WTC11 (cell line): ENCODE measurements at regions not wholly inside any gene's neighbourhood (a gene's known extent, or its start where the extent isn't known, plus 50 kb on each side); places are given as distances from the start of the nearest gene placed in this dataset.

Experiments used
- ATAC-seq: fragments of 200-7000 bp; cut with Tn5 transposase; 2 replicates; pipeline ENCODE4 v1.10.0; 2021; ENCODE audit warnings: mild to moderate bottlenecking, moderate library complexity
- CTCF ChIA-PET: fragments of 300-600 bp; sonication (Branson Sonifier 250); formaldehyde crosslinking; loops from one replicate; lab custom pipeline; 2021; ENCODE audit warnings: antibody characterized with exemption; lab: Charles Lee
- POLR2A ChIA-PET: fragments of 350-600 bp; sonication (Branson Sonifier 250); formaldehyde crosslinking; loops from one replicate; lab custom pipeline; 2021; ENCODE audit warnings: antibody characterized with exemption; lab: Charles Lee
- DNase-seq: peaks from one replicate; pipeline ENCODE4 v3.0.0; 2021; ENCODE audit warnings: low spot score
- H3K27ac Mint-ChIP-seq: 2 replicates; pipeline ENCODE4 v1.8.0; 2021; ENCODE audit warnings: mixed read lengths
- H3K27me3 Mint-ChIP-seq: 2 replicates; pipeline ENCODE4 v1.8.0; 2021; ENCODE audit warnings: low read depth, mild to moderate bottlenecking, moderate library complexity, mixed read lengths
- H3K36me3 Mint-ChIP-seq: 2 replicates; pipeline ENCODE4 v1.8.0; 2021; ENCODE audit warnings: mixed read lengths
- H3K4me1 Mint-ChIP-seq: 2 replicates; pipeline ENCODE4 v1.8.0; 2022; ENCODE audit warnings: mixed read lengths
- H3K4me3 Mint-ChIP-seq: 2 replicates; pipeline ENCODE4 v1.8.0; 2021; ENCODE audit warnings: mild to moderate bottlenecking, moderate library complexity, mixed read lengths
- H3K9me3 Mint-ChIP-seq: 2 replicates; pipeline ENCODE4 v1.8.0; 2021; ENCODE audit warnings: mixed read lengths
- AFF4 ChIP-seq: sonication (generic); formaldehyde crosslinking; IDR thresholded peaks from 2 replicates; pipeline ENCODE4 v1.8.1; 2023; ENCODE audit warnings: mild to moderate bottlenecking, missing genetic modification reagents, borderline replicate concordance
- ATF2 ChIP-seq: sonication (generic); formaldehyde crosslinking; IDR thresholded peaks from 2 replicates; pipeline ENCODE4 v1.8.1; 2022; ENCODE audit warnings: low read depth, missing genetic modification reagents, borderline replicate concordance
- CREM ChIP-seq: sonication (generic); formaldehyde crosslinking; IDR thresholded peaks from 2 replicates; pipeline ENCODE4 v1.8.1; 2022; ENCODE audit warnings: mild to moderate bottlenecking, missing genetic modification reagents, moderate library complexity
- CTCF ChIP-seq: fragments of 200-600 bp; IDR thresholded peaks from 2 replicates; pipeline ENCODE4 v1.8.0; 2022; ENCODE audit warnings: antibody characterized with exemption
- MAX ChIP-seq: sonication (generic); formaldehyde crosslinking; IDR thresholded peaks from 2 replicates; pipeline ENCODE4 v1.8.0; 2022; ENCODE audit warnings: mild to moderate bottlenecking, missing genetic modification reagents
- NFE2L1 ChIP-seq: sonication (generic); formaldehyde crosslinking; IDR thresholded peaks from 2 replicates; pipeline ENCODE4 v1.8.1; 2023; ENCODE audit warnings: missing genetic modification reagents
- NR3C1 ChIP-seq: sonication (generic); formaldehyde crosslinking; conservative IDR thresholded peaks from 2 replicates; pipeline ENCODE4 v1.8.1; 2023; ENCODE audit warnings: low read depth, mild to moderate bottlenecking, missing genetic modification reagents
- PRDM15 ChIP-seq: sonication (generic); formaldehyde crosslinking; IDR thresholded peaks from 2 replicates; pipeline ENCODE4 v1.8.0; 2022; ENCODE audit warnings: missing genetic modification reagents
- PREB ChIP-seq: sonication (generic); formaldehyde crosslinking; IDR thresholded peaks from 2 replicates; pipeline ENCODE4 v1.8.1; 2022; ENCODE audit warnings: mild to moderate bottlenecking, missing genetic modification reagents, moderate library complexity, borderline replicate concordance
- ZMAT4 ChIP-seq: fragments of 250-450 bp; sonication (Bioruptor Pico); IDR thresholded peaks from 2 replicates; pipeline ENCODE4 v1.9.0; 2021; ENCODE audit warnings: mild to moderate bottlenecking
- ZNF138 ChIP-seq: sonication (generic); formaldehyde crosslinking; conservative IDR thresholded peaks from 2 replicates; pipeline ENCODE4 v1.8.1; 2022; ENCODE audit warnings: mild to moderate bottlenecking, moderate library complexity, missing genetic modification reagents
- ZNF396 ChIP-seq: fragments of 250-450 bp; sonication (Bioruptor Pico); IDR thresholded peaks from 2 replicates; pipeline ENCODE4 v1.8.0; 2021; ENCODE audit warnings: mild to moderate bottlenecking, moderate library complexity, borderline replicate concordance
- ZNF423 ChIP-seq: fragments of 250-450 bp; sonication (Bioruptor Pico); IDR thresholded peaks from 2 replicates; pipeline ENCODE4 v2.1.2; 2022; ENCODE audit warnings: mild to moderate bottlenecking, moderate library complexity

GRCh38 chr7:42686594-42687156, 225.2 kb downstream of the C7orf25 start:
- TF ChIP-seq ZNF423 (CRISPR knock-in tag) (peak; percentile 87), MAX (CRISPR knock-in tag) (no peak), PREB (no peak), NFE2L1 (CRISPR knock-in tag) (no peak), ZNF138 (CRISPR knock-in tag) (no peak)
- TF ChIP-seq, all 79 proteins: peak for 1
- CTCF ChIA-PET: interaction anchor here (1.8 to 2.0 kb wide), 3 partner anchors 59 to 746 kb away, joined by 4 to 10 read pairs (median 10); no protein-coding TSS in a partner anchor
- no peaks in the 10 kb centered on the region; the same call in 1 of the 2 replicates for H3K36me3 Mint-ChIP-seq
- peaks cover 57% of the 10 kb centered on the region for H3K4me1 Mint-ChIP-seq
- H3K4me3 Mint-ChIP-seq: peak overlapping the region; percentile 28; the same call in 1 of the 2 replicates
- H3K27me3 Mint-ChIP-seq: peaks cover 40% of the 10 kb centered on the region
- DNase-seq: peak; percentile 78
- ATAC-seq: peak; percentile 86
- POLR2A ChIA-PET: no interaction called here
- peaks cover 8% of the 10 kb centered on the region for H3K9me3 Mint-ChIP-seq
- H3K27ac Mint-ChIP-seq: no peak overlapping the region

GRCh38 chr7:42685911-42686310, 226.0 kb downstream of the C7orf25 start:
- Mint-ChIP-seq H3K27ac (peak overlapping the region; percentile 30; the same call in 1 of the 2 replicates), H3K4me3 (peak overlapping the region; percentile 7; the same call in 1 of the 2 replicates), H3K36me3 (peaks cover under 1% of the 10 kb centered on the region), H3K27me3 (peaks cover 40% of the 10 kb centered on the region), H3K9me3 (peaks cover 14% of the 10 kb centered on the region), H3K4me1 (peaks cover 52% of the 10 kb centered on the region)
- ChIA-PET CTCF (interaction anchor here (1.1 to 2.0 kb wide), 4 partner anchors 51 to 745 kb away, joined by 3 to 10 read pairs (median 7); no protein-coding TSS in a partner anchor), POLR2A (no interaction called here)
- DNase-seq (no peak), ATAC-seq (peak; percentile 16; the same call in 1 of the 2 replicates)
- TF ChIP-seq ZNF423 (CRISPR knock-in tag) (peak; percentile 55), ZMAT4 (CRISPR knock-in tag) (no peak), PRDM15 (CRISPR knock-in tag) (peak; percentile 34; the same call in 1 of the 2 replicates), ZNF396 (CRISPR knock-in tag) (no peak), NR3C1 (CRISPR knock-in tag) (no peak), CREM (CRISPR knock-in tag) (no peak), ATF2 (no peak)

GRCh38 chr7:42677751-42678699, 233.8 kb downstream of the C7orf25 start:
- ATAC-seq: no peak
- 0 out of 2 replicates have a peak, but pooled peaks cover 7% of the 10 kb centered on the region for H3K4me1 Mint-ChIP-seq
- no peak overlapping the region for H3K27ac Mint-ChIP-seq
- no peak overlapping the region for H3K4me3 Mint-ChIP-seq
- peaks cover 10% of the 10 kb centered on the region for H3K36me3 Mint-ChIP-seq
- H3K27me3 Mint-ChIP-seq: no peaks in the 10 kb centered on the region
- ChIA-PET POLR2A (no interaction called here), CTCF (interaction anchor here (1.2 kb wide), 1 partner anchor 737 kb away, joined by 3 read pairs; no protein-coding TSS in a partner anchor)
- no peak for DNase-seq
- H3K9me3 Mint-ChIP-seq: peaks cover 22% of the 10 kb centered on the region
- TF ChIP-seq CTCF (no peak), AFF4 (no peak)
